Epithelial cell of esophagus (primary cell): ENCODE measurements at regions not wholly inside any gene's neighbourhood (a gene's known extent, or its start where the extent isn't known, plus 50 kb on each side); places are given as distances from the start of the nearest gene placed in this dataset.

Source experiments
- DNase-seq: peaks from one replicate; pipeline ENCODE4 v3.0.0; 2010; ENCODE audit warnings: low read depth
- H3K4me3 ChIP-seq: 2 replicates; pipeline ENCODE4 v1.5.1; 2011; ENCODE audit warnings: mild to moderate bottlenecking, low read length, control low read depth
- TF ChIP-seq, protein P1 (sequence below): IDR thresholded peaks from 2 replicates; pipeline ENCODE4 v1.5.1; 2011; ENCODE audit warnings: low read depth, mild to moderate bottlenecking, low read length, control low read depth, inconsistent platforms; ENCODE audit not compliant: insufficient read depth; ENCODE audit errors: missing control alignments

DNA sequence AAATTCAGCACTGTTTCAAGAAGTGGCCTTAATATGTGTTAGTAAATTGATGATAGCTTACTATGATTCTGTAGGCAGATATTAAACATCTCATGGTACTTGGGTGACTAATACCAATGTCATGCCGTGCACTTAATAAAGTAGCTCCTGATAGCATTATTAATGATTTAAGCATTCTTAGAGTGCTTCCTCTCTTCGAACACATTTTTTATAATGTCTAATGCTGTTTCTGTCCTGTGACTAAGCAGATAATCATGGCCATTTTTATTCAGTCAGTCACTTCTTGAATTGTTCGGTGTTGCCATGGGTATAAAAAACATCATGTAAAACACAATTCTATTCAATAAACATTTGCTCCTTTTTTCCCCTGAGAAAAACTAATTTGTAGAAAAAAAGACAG lies 804.6 kb upstream of the ADGRL4 start:
- TF ChIP-seq, protein P1, sequence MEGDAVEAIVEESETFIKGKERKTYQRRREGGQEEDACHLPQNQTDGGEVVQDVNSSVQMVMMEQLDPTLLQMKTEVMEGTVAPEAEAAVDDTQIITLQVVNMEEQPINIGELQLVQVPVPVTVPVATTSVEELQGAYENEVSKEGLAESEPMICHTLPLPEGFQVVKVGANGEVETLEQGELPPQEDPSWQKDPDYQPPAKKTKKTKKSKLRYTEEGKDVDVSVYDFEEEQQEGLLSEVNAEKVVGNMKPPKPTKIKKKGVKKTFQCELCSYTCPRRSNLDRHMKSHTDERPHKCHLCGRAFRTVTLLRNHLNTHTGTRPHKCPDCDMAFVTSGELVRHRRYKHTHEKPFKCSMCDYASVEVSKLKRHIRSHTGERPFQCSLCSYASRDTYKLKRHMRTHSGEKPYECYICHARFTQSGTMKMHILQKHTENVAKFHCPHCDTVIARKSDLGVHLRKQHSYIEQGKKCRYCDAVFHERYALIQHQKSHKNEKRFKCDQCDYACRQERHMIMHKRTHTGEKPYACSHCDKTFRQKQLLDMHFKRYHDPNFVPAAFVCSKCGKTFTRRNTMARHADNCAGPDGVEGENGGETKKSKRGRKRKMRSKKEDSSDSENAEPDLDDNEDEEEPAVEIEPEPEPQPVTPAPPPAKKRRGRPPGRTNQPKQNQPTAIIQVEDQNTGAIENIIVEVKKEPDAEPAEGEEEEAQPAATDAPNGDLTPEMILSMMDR = no peak
- DNase-seq = peak; percentile 79
- no peak overlapping the region for H3K4me3 ChIP-seq

DNA sequence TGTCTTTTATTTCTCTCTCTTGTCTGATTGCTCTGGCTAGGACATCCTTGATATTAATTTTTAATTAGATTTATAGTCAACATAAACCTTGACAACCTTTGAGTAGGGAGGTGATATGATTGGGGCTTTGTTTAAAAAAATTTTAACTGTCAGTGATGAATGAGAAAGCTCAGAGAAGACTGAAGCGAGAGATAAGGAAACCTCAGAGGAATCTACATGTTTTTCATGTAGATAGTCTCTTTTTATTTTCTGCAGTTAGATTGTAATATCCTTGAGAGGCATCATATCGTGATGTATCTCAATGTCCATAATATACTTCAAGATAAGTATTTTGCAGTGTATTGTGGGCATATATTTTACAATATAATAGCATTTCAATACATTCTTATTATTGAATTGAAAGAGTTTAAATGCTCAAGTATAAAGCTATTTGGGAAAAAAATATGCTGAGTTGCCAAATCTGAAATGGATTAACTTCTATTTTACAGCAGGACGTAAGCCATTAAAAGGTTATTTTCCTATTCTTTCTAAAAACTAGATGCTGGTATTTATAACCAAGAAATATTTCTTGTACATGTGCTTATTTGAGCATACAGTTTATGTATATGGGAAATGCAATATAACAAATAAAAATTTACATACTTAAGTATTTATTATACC lies 802.4 kb upstream of the ADGRL4 start:
- DNase-seq = no peak
- H3K4me3 ChIP-seq = no peak overlapping the region
- TF ChIP-seq, protein P1 = no peak

DNA sequence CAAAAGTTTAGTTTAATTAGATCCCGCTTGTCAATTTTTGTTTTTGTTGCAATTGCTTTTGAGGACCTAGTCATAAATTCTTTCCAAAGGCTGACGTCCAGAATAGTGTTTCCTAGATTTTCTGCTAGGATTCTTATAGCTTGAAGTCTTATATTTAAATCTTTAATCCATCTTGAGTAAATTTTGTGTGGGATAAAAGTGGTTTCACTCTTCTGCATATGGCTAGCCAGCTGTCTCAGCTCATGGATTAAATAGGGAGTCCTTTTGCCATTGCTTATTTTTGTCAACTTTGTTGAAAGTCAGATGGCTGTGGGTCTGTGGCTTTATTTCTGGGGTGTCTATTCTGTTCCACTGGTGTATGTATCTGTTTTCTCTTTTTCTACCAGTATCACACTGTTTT lies 801.3 kb upstream of the ADGRL4 start:
- DNase-seq = no peak
- H3K4me3 ChIP-seq = no peak overlapping the region
- TF ChIP-seq, protein P1 = no peak

DNA sequence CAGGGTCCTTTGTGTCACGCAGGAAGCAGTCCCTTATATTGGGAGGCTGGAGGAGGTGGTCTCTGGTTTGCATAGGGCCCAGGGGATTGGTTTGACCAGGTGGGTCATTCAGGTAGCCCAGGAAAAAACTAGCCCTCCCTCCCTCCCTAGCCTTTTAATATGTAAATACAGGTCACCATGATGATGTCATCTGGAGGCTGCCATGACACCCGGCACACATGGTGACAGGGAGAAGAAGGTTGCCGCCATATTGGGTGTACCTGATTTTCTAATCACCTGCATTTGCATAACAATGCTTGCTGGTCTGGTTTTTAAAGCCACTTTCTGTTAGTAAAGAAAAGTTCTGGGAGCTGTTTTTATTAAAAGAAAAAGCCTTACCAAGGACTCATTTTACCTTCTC lies 791.0 kb upstream of the ADGRL4 start:
- TF ChIP-seq, protein P1 = no peak
- no peak for DNase-seq
- no peak overlapping the region for H3K4me3 ChIP-seq

DNA sequence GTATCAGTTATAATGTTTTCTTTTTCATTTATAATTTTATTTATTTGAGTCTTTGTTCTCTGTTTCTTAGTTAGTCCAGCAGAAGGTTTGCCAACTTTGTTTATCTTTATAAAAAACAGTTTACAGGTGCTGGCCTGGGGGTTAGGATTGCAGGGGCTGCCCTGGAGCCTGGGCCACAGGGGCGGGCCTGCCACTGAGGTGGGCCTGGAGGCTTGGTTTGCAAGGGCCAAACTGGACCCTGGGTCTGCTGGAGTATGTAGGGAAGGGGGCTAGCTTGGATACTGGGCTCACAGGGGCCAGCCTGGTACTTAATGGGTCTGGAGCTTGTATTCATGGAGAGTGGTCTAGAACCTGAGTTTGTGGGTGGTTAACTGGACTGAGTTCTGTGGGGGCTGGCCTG lies 789.9 kb upstream of the ADGRL4 start:
- TF ChIP-seq, protein P1 = no peak
- H3K4me3 ChIP-seq = no peak overlapping the region
- no peak for DNase-seq

DNA sequence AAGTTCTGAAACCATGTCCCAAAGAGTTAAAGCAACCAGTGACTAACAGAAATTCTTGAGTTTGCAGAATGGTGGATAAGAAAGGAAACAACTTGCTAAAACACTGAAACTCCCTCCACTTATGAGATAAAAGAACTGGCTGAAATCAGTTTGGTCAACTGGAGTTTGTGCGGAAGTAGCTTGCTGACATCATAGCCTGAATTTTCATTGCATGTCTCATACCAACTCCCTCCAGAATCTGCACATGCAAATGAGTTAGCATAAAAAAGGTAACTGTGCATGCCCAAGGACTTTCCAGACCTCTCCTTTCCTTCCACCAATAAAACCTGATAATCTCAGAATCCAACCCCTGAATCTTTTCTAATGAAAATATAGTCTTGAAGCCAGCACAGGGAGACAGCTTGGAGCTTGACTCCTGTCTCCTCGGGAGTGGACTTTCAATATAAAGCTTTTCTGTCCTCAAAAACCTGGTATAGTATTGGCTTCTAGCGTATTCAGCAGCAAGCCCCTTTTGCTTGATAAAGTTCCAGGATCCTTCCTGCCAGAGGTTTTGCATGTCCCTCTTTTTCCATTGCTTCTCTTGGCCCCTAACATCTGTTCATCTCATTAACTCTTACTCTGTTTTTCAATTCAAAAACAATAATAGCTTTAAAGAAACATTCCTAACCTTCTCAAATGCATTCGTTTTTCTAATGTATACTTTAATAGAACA lies 785.8 kb upstream of the ADGRL4 start:
- no peak overlapping the region for H3K4me3 ChIP-seq
- DNase-seq = peak; percentile 14
- TF ChIP-seq, protein P1 = no peak
